ENCODE measurements at regions not wholly inside any gene's neighbourhood (a gene's known extent, or its start where the extent isn't known, plus 50 kb on each side); places are given as distances from the start of the nearest gene placed in this dataset.

DNA sequence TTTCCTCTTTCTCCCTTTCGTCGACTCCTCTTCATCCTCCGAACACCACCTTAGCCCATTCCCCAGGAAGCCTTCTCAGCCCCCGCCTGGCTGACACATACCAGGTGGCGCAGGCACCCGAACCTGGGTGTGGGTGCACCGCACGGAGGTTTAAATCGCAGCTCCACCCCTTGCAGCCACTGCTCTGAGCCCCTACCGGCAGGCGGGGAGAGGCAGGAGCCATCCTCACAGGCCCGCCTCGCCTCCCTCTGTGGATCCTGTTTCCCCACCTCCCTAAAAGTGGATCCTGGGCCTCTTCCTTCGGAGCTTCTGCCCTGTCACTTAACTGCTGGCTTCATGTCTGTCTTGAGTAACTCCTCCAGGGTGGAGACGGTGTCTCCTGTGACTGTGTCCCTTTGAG is 110.7 kb downstream of the OLFM1 start:
- DNase-seq: no peak

DNA sequence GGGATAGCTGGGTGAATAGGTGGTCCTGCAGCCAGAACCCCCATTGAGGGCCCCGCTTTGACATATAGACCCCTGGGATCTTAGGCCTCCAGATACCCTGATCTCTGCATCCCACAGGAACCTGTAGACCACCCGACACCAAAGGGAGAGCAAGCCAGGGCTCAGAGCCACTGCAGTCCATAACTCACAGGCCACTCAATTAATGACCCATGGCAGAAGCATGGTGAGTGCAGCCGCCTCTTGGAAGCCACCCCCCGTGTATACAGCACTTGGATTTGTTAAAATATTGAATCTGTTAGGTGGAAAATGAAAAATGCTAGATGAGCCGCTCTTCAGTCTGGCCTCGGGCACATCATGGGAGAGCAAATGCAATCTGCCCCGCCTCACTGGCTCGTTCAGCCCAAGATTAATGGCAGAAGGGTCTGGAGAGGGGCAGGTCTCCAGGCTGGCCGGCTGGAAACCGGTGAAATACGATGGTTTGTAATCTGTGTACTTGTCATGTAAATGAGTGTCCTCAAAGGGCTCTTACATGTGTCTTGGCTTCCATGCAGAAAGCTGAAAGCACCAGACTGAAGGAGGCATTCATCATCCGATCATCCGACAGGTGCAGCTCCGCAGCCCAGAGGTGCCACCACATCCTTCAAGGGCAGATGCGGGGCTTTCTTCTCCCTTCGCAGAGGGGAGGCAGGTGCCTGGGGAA is 111.3 kb downstream of the OLFM1 start:
- peak; percentile 14 for DNase-seq

DNA sequence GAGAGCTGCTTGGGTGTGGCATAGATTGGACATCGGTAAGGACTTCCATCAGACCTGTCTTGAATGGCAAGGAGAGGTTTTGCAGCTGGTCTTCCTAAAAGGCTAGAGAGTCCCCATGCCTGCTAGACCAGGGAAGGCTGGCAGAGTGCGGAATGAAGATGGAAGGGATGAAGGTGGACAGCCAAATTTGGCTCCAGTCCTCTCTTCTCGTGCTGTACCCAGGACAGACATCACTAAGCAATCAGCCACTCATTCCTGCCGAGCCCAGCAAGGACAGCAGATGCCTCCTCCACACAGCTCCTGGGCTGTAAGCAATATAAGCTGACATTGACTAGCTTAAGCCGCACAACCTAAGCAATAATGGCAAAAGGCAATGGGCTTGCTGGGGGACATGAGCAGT is 112.0 kb downstream of the OLFM1 start:
- no peak for DNase-seq

DNA sequence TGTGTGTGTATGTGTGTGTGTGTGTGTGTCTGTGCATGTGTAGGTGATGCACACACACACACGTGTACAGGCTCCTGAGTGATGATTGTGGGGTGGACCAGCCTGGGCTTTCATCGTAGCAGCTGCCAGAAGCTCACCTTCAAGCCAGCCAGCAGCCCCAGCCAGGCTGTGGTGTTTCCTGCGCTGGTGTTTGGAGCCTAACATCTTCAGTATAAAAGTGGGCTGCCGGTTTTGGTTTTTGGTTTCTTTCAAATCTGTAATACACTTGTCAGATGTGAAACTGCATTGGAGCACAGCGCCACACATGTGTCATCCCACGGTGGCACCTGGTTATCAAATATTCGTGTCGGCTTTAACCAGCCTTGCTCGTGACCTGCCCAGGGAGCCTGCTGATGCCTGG is 114.2 kb downstream of the OLFM1 start:
- DNase-seq: no peak

GRCh38 chr9:135204177-135204576 is 116.7 kb downstream of the OLFM1 start:
- DNase-seq: no peak

- no peak for DNase-seq
Measured at GRCh38 chr9:135209136-135209535, 121.7 kb downstream of the OLFM1 start.

- no peak for DNase-seq
Measured at GRCh38 chr9:135209852-135210251, 122.4 kb downstream of the OLFM1 start.

- no peak for DNase-seq
Measured at GRCh38 chr9:135210676-135211523, 123.4 kb downstream of the OLFM1 start.

- no peak for DNase-seq
Measured at GRCh38 chr9:135211524-135211890, 124.0 kb downstream of the OLFM1 start.

DNA sequence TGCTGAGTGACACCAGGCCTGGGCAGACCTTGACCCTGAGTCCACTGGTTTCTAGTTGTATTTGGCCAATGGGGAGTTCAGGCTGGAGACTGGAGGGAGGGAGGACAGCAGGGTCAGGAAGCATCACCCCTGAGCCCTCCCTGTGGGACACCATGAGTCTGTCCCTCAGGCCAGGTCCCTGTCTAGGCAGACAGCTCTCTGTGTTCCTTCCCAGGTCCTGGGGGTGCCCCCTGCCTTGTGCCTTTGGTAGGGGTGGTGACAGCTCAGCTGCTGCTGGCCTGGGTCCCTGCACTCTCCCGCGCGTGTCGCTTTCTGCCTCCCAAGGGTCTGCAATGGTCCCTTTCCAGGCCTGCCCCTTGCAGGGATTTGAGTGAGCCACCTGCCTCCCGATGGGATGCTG is 125.5 kb downstream of the OLFM1 start:
- DNase-seq: no peak

GRCh38 chr9:135213566-135213965 is 126.1 kb downstream of the OLFM1 start:
- no peak for DNase-seq

- DNase-seq: no peak
Measured at GRCh38 chr9:135214054-135214640, 126.7 kb downstream of the OLFM1 start.

GRCh38 chr9:135214706-135215105 is 127.2 kb downstream of the OLFM1 start:
- no peak for DNase-seq

DNA sequence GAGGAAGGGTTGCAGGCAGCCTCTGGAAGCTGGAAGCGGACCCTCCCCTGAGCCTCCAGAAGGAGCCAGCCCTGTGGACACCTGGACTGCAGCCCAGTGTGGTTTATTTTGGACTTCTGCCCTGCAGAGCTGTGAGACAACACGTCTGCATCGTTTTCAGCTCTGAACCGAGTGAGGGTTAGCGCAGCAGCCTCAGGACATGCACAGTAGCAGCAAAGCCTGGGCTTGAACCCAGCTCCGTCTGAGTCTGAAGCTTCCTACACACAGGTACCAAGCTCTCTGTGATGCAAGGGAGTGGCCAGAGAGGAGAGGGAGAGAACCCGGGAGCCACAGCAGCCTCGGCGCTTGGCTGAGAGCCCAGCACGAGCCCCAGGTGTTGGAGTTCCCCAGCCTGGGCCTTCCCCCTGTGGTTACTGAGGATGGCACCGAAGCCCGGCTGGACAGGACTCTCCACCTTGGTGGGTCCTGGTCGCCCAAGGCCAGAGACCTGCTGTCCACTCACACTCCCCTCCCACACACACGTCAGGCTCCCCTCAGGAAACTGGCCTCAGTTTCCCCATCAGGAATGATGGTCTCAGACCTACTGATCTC is 128.2 kb downstream of the OLFM1 start:
- DNase-seq: peak; percentile 76

GRCh38 chr9:135216236-135216635 is 128.8 kb downstream of the OLFM1 start:
- no peak for DNase-seq

DNA sequence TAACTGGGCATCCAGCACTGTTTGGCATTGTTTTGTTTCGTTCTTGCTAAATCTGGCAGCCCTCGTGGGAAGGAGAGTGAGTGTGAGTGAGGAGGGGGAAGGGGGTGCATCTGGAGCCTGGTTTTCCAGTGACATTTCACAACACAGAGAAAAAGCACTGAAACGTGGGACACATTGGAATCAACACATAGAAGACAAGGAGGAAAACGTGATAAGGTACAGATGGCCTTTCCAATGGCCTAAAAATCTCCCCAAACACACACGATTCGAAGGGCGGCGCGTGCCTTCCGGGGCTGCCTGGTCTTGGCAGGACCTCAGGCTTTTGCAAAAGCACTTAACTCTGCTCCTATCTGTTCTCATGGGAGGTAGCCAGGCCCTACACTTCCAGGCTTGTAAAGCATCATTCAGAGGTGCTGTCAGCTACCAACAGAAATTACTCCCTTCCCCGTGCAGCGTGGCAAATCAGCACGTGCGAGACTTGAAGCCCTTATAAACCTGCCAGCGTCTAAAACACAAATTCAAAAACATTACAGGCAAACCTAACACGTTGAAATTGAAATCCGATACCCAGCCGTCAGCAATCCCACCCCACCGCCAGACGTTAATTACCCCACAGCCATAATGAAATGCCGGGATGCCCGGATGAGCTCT is 129.4 kb downstream of the OLFM1 start:
- DNase-seq: no peak

DNA sequence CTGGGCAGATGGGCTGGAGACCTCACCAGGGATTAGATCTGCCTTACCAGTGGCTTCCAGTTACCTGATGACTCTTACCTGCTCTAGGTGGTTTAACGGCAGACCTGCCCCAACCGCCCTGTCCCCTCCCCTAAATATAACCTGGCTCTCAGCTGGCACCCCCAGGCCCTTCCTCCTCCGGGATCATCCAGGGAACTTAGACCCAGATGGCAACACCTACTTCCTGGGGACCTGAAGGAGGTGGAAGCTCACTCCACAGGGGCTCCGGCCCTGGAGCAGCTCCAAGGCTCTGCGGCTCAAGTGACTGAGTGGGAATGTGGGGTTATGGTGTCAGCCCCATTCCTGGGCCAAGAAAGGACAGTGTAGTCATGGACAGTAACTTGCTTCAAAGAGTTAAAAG is 130.4 kb downstream of the OLFM1 start:
- no peak for DNase-seq

DNA sequence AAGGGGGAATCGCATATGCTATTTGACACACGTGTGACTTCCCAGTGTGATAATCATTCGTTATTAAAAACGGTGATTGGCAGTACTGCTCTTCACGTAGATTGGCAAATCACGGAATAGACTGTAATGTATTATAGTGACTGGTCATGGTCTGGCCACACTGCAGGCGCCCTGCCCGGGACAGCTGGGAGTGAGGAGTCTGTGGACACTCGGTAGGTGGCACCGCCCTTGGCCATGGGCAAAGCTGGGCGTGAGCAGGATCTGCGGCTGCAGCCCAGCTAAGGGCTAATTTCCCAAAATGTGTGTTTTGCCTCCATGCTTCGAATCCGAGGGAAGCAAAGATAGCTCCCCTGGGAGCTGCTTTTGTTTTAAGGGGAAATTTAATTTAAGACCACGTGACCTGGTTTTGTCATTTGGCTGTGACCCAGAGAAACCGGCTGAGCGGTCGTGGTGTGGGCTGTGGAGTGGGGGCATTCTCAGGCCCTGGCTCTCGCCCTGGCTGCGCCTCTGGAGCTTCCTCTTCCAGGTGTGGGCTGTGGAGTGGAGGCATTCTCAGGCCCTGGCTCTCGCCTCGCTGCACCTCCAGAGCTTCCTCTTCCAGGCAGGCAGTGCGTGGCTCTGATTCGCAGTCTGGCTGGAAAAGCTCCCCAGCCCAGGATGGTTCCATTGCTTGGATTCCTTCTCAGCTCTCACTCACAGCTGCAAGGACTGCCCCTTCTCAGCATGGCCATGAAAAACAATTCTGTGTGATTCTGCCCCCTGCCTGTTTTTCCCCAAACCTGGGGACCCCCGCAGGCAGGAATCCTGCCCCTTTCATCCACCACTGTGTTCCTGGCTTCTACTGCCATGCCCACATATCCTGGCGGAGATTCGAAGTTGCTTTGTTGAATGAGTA is 131.1 kb downstream of the OLFM1 start:
- DNase-seq: no peak

DNA sequence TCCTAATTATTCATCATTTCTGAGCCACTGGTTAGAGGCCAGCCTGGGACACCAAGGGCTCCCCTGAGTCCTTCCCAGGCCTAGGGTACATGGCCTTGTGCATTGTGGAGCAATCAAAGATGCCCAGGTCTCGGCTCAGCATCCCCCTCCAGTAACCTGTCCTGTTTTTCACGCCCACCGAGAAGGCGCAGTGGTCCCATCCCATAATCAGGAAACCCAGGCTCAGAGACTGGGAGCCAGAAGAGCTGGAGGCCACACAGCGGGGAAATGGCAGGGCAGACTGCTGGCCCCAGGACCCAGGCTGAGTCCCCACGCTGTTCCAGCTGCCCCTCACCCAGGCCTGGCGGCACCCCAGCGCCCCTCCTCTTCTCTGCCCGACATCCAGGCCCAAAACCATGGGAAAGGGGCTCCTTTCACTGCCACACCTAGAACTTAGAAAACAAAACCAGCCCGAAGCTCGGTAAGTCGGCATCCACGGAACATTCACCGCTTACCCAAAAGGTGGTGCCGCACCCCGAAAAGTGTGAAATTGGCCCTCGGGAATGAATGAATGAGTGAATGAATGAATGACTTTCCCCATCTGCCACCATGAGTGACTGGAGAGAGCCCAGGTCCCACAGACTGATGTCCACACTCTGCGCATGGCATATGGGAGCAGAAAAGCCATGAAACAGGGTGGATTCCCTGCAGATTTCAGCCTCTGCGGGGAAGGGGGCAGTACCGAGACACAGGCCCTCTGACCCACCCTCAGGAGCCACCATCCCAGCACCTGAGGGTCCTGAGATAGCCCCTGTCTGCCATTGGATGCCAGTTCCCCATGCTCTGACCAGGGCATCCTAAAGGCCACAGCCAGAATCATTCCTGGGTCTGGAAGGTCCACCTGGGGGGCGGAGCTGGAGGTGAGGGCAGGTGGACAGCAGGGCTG is 132.5 kb downstream of the OLFM1 start:
- no peak for DNase-seq

GRCh38 chr9:135220601-135221575 is 133.4 kb downstream of the OLFM1 start:
- no peak for DNase-seq
